Chondrocyte (in vitro differentiated cells): ENCODE measurements at regions not wholly inside any gene's neighbourhood (a gene's known extent, or its start where the extent isn't known, plus 50 kb on each side); places are given as distances from the start of the nearest gene placed in this dataset.

ENCODE experiments used
- DNase-seq: peaks from one replicate; pipeline ENCODE4 v3.0.0; 2021; ENCODE audit warnings: mixed read lengths, low spot score
- H3K27ac Mint-ChIP-seq: one replicate; pipeline ENCODE4 v1.8.0; 2021; ENCODE audit warnings: mild to moderate bottlenecking, moderate library complexity, mixed read lengths; ENCODE audit not compliant: unreplicated experiment
- H3K27me3 Mint-ChIP-seq: 2 replicates; pipeline ENCODE4 v1.8.0; 2021; ENCODE audit warnings: low read depth, mixed read lengths
- H3K36me3 Mint-ChIP-seq: 2 replicates; pipeline ENCODE4 v1.8.0; 2021; ENCODE audit warnings: low read depth, mixed read lengths
- H3K4me1 Mint-ChIP-seq: 2 replicates; pipeline ENCODE4 v1.8.0; 2021; ENCODE audit warnings: low read depth, mild to moderate bottlenecking, mixed read lengths
- H3K4me3 Mint-ChIP-seq: one replicate; pipeline ENCODE4 v1.8.0; 2021; ENCODE audit warnings: mild to moderate bottlenecking, moderate library complexity, mixed read lengths; ENCODE audit not compliant: unreplicated experiment
- H3K9me3 Mint-ChIP-seq: 2 replicates; pipeline ENCODE4 v1.8.0; 2021; ENCODE audit warnings: low read depth, mixed read lengths
- CTCF ChIP-seq: fragments of 200-600 bp; sonication (generic); IDR thresholded peaks from 2 replicates; pipeline ENCODE4 v1.5.0; 2021; ENCODE audit warnings: antibody characterized with exemption, mild to moderate bottlenecking, moderate library complexity

- H3K36me3 Mint-ChIP-seq: no peaks in the 10 kb centered on the region
- DNase-seq: no peak
- H3K4me3 Mint-ChIP-seq: no peak overlapping the region
- no peak for TF ChIP-seq CTCF
- peaks cover 12% of the 10 kb centered on the region for H3K4me1 Mint-ChIP-seq
- no peaks in the 10 kb centered on the region for H3K27me3 Mint-ChIP-seq
- no peak overlapping the region for H3K27ac Mint-ChIP-seq
- H3K9me3 Mint-ChIP-seq: no peaks in the 10 kb centered on the region
These were observed 117.2 kb upstream of the SPRED2 start for GRCh38 chr2:65549631-65550030.

GRCh38 chr2:65549257-65549627 is 116.8 kb upstream of the SPRED2 start:
- DNase-seq: no peak
- Mint-ChIP-seq H3K27ac (no peak overlapping the region), H3K36me3 (no peaks in the 10 kb centered on the region), H3K4me3 (no peak overlapping the region), H3K4me1 (peaks cover 12% of the 10 kb centered on the region), H3K9me3 (no peaks in the 10 kb centered on the region), H3K27me3 (no peaks in the 10 kb centered on the region)
- TF ChIP-seq CTCF: no peak

- Mint-ChIP-seq H3K27ac (no peak overlapping the region), H3K4me1 (peaks cover 12% of the 10 kb centered on the region), H3K36me3 (no peaks in the 10 kb centered on the region), H3K4me3 (no peak overlapping the region), H3K27me3 (no peaks in the 10 kb centered on the region), H3K9me3 (no peaks in the 10 kb centered on the region)
- no peak for TF ChIP-seq CTCF
- no peak for DNase-seq
These were observed 116.3 kb upstream of the SPRED2 start for GRCh38 chr2:65548576-65549256.

GRCh38 chr2:65548064-65548463 is 115.7 kb upstream of the SPRED2 start:
- no peak overlapping the region for H3K4me3 Mint-ChIP-seq
- H3K27me3 Mint-ChIP-seq: no peaks in the 10 kb centered on the region
- H3K9me3 Mint-ChIP-seq: no peaks in the 10 kb centered on the region
- peaks cover 8% of the 10 kb centered on the region for H3K4me1 Mint-ChIP-seq
- no peak for DNase-seq
- no peak overlapping the region for H3K27ac Mint-ChIP-seq
- no peaks in the 10 kb centered on the region for H3K36me3 Mint-ChIP-seq
- no peak for TF ChIP-seq CTCF

GRCh38 chr2:65545837-65546805 is 113.7 kb upstream of the SPRED2 start:
- H3K27ac Mint-ChIP-seq: no peak overlapping the region
- no peak for TF ChIP-seq CTCF
- no peak overlapping the region for H3K4me3 Mint-ChIP-seq
- H3K9me3 Mint-ChIP-seq: no peaks in the 10 kb centered on the region
- no peak for DNase-seq
- H3K27me3 Mint-ChIP-seq: no peaks in the 10 kb centered on the region
- H3K36me3 Mint-ChIP-seq: no peaks in the 10 kb centered on the region
- peaks cover 7% of the 10 kb centered on the region for H3K4me1 Mint-ChIP-seq
